Stimulated activated CD8-positive, alpha-beta memory T cell treated with anti-CD3 and anti-CD28 coated beads, Interleukin-4, amount 100 ng/mL, for 48 hours (primary cell): ENCODE measurements at regions not wholly inside any gene's neighbourhood (a gene's known extent, or its start where the extent isn't known, plus 50 kb on each side); places are given as distances from the start of the nearest gene placed in this dataset.

ENCODE experiments used
- DNase-seq: peaks from one replicate; pipeline ENCODE4 v3.0.0-alpha.2; 2020

GRCh38 chr6:90983462-90983861 lies 396.6 kb upstream of the MAP3K7 start:
- no peak for DNase-seq

GRCh38 chr6:90982581-90982980 lies 395.7 kb upstream of the MAP3K7 start:
- DNase-seq = no peak

GRCh38 chr6:90982051-90982450 lies 395.2 kb upstream of the MAP3K7 start:
- DNase-seq = no peak

- DNase-seq = no peak
These were observed 391.2 kb upstream of the MAP3K7 start for GRCh38 chr6:90978046-90978445.

- DNase-seq = no peak
These were observed 390.6 kb upstream of the MAP3K7 start for GRCh38 chr6:90977513-90977912.

GRCh38 chr6:90976341-90976740 lies 389.5 kb upstream of the MAP3K7 start:
- DNase-seq = no peak

- DNase-seq = no peak
These were observed 388.9 kb upstream of the MAP3K7 start for GRCh38 chr6:90975741-90976140.

GRCh38 chr6:90973188-90973587 lies 386.3 kb upstream of the MAP3K7 start:
- DNase-seq = no peak

GRCh38 chr6:90970672-90971071 lies 383.8 kb upstream of the MAP3K7 start:
- no peak for DNase-seq

- DNase-seq = no peak
These were observed 380.6 kb upstream of the MAP3K7 start for GRCh38 chr6:90967471-90967870.

GRCh38 chr6:90960324-90960723 lies 373.5 kb upstream of the MAP3K7 start:
- DNase-seq = no peak

GRCh38 chr6:90955246-90955645 lies 368.4 kb upstream of the MAP3K7 start:
- no peak for DNase-seq

GRCh38 chr6:90953405-90954161 lies 366.7 kb upstream of the MAP3K7 start:
- no peak for DNase-seq

GRCh38 chr6:90952176-90952575 lies 365.3 kb upstream of the MAP3K7 start:
- DNase-seq = no peak

- no peak for DNase-seq
These were observed 361.7 kb upstream of the MAP3K7 start for GRCh38 chr6:90948540-90948939.

- no peak for DNase-seq
These were observed 360.6 kb upstream of the MAP3K7 start for GRCh38 chr6:90947184-90948064.

- no peak for DNase-seq
These were observed 355.0 kb upstream of the MAP3K7 start for GRCh38 chr6:90941885-90942284.

- no peak for DNase-seq
These were observed 354.1 kb upstream of the MAP3K7 start for GRCh38 chr6:90940812-90941481.

GRCh38 chr6:90939906-90940305 lies 353.0 kb upstream of the MAP3K7 start:
- no peak for DNase-seq

GRCh38 chr6:90938122-90938521 lies 351.2 kb upstream of the MAP3K7 start:
- no peak for DNase-seq

GRCh38 chr6:90936286-90936685 lies 349.4 kb upstream of the MAP3K7 start:
- DNase-seq = no peak

GRCh38 chr6:90934966-90935365 lies 348.1 kb upstream of the MAP3K7 start:
- DNase-seq = no peak

- no peak for DNase-seq
These were observed 347.2 kb upstream of the MAP3K7 start for GRCh38 chr6:90934081-90934480.

- no peak for DNase-seq
These were observed 345.5 kb upstream of the MAP3K7 start for GRCh38 chr6:90932351-90932750.
